ENCODE measurements at regions not wholly inside any gene's neighbourhood (a gene's known extent, or its start where the extent isn't known, plus 50 kb on each side); places are given as distances from the start of the nearest gene placed in this dataset.

- no peak overlapping the region for H3K4me3 Mint-ChIP-seq
- no peak for ATAC-seq (replicated peaks)
- H3K27ac Mint-ChIP-seq: no peak overlapping the region
- H3K9me3 Mint-ChIP-seq: no peaks in the 10 kb centered on the region
- no peak for DNase-seq
- no peaks in the 10 kb centered on the region for H3K4me1 Mint-ChIP-seq (ENCODE audit: low read depth in 2 of 2)
- no peaks in the 10 kb centered on the region for H3K36me3 Mint-ChIP-seq (ENCODE audit: insufficient read depth)
- H3K27me3 Mint-ChIP-seq: peaks cover 20 to 61% of the 10 kb centered on the region in 2 donors
Measured at GRCh38 chr10:113443141-113443925, 109.5 kb upstream of the HABP2 start.

GRCh38 chr10:113444766-113445365, 108.0 kb upstream of the HABP2 start:
- Mint-ChIP-seq H3K27me3 (peaks cover 25 to 71% of the 10 kb centered on the region in 2 donors), H3K27ac (no peak overlapping the region), H3K36me3 (ENCODE audit: insufficient read depth) (no peaks in the 10 kb centered on the region), H3K4me3 (no peak overlapping the region), H3K4me1 (ENCODE audit: low read depth in 2 of 2) (no peaks in the 10 kb centered on the region), H3K9me3 (no peaks in the 10 kb centered on the region)
- no peak for DNase-seq
- ATAC-seq (replicated peaks): no peak

GRCh38 chr10:113445736-113446135, 107.1 kb upstream of the HABP2 start:
- H3K27me3 Mint-ChIP-seq: peaks cover 34 to 79% of the 10 kb centered on the region in 2 donors
- no peaks in the 10 kb centered on the region for H3K36me3 Mint-ChIP-seq (ENCODE audit: insufficient read depth)
- no peaks in the 10 kb centered on the region for H3K4me1 Mint-ChIP-seq (ENCODE audit: low read depth in 2 of 2)
- no peak overlapping the region for H3K27ac Mint-ChIP-seq
- DNase-seq (no peak), ATAC-seq (replicated peaks) (no peak)
- H3K9me3 Mint-ChIP-seq: no peaks in the 10 kb centered on the region
- H3K4me3 Mint-ChIP-seq: no peak overlapping the region

GRCh38 chr10:113446739-113447138, 106.1 kb upstream of the HABP2 start:
- H3K27ac Mint-ChIP-seq: no peak overlapping the region
- H3K4me3 Mint-ChIP-seq: no peak overlapping the region
- DNase-seq (no peak), ATAC-seq (replicated peaks) (no peak)
- no peaks in the 10 kb centered on the region for H3K4me1 Mint-ChIP-seq (ENCODE audit: low read depth in 2 of 2)
- H3K27me3 Mint-ChIP-seq: peaks cover 30 to 83% of the 10 kb centered on the region in 2 donors
- no peaks in the 10 kb centered on the region for H3K36me3 Mint-ChIP-seq (ENCODE audit: insufficient read depth)
- no peaks in the 10 kb centered on the region for H3K9me3 Mint-ChIP-seq

GRCh38 chr10:113447278-113447677, 105.6 kb upstream of the HABP2 start:
- Mint-ChIP-seq H3K36me3 (ENCODE audit: insufficient read depth) (no peaks in the 10 kb centered on the region), H3K9me3 (no peaks in the 10 kb centered on the region), H3K27me3 (peaks cover 30 to 85% of the 10 kb centered on the region in 2 donors), H3K4me1 (ENCODE audit: low read depth in 2 of 2) (no peaks in the 10 kb centered on the region), H3K27ac (no peak overlapping the region), H3K4me3 (no peak overlapping the region)
- DNase-seq: no peak
- ATAC-seq (replicated peaks): no peak

GRCh38 chr10:113449006-113449695, 103.7 kb upstream of the HABP2 start:
- Mint-ChIP-seq H3K9me3 (no peaks in the 10 kb centered on the region), H3K27me3 (peaks cover 30 to 90% of the 10 kb centered on the region in 2 donors), H3K36me3 (ENCODE audit: insufficient read depth) (no peaks in the 10 kb centered on the region), H3K27ac (no peak overlapping the region), H3K4me1 (ENCODE audit: low read depth in 2 of 2) (no peaks in the 10 kb centered on the region), H3K4me3 (no peak overlapping the region)
- no peak for ATAC-seq (replicated peaks)
- no peak for DNase-seq

- peaks cover 30 to 87% of the 10 kb centered on the region in 2 donors for H3K27me3 Mint-ChIP-seq
- no peaks in the 10 kb centered on the region for H3K9me3 Mint-ChIP-seq
- no peaks in the 10 kb centered on the region for H3K36me3 Mint-ChIP-seq (ENCODE audit: insufficient read depth)
- H3K4me1 Mint-ChIP-seq (ENCODE audit: low read depth in 2 of 2): peaks cover 0 to 3% of the 10 kb centered on the region in 2 donors
- no peak overlapping the region for H3K27ac Mint-ChIP-seq
- ATAC-seq (replicated peaks) (no peak), DNase-seq (no peak)
- H3K4me3 Mint-ChIP-seq: no peak overlapping the region
Measured at GRCh38 chr10:113450046-113450804, 102.6 kb upstream of the HABP2 start.

- H3K9me3 Mint-ChIP-seq: no peaks in the 10 kb centered on the region
- no peak overlapping the region for H3K4me3 Mint-ChIP-seq
- H3K4me1 Mint-ChIP-seq (ENCODE audit: low read depth in 2 of 2): peaks cover 0 to 3% of the 10 kb centered on the region in 2 donors
- no peak overlapping the region for H3K27ac Mint-ChIP-seq
- ATAC-seq (replicated peaks): no peak
- DNase-seq: no peak
- peaks cover 30 to 83% of the 10 kb centered on the region in 2 donors for H3K27me3 Mint-ChIP-seq
- no peaks in the 10 kb centered on the region for H3K36me3 Mint-ChIP-seq (ENCODE audit: insufficient read depth)
Measured at GRCh38 chr10:113450906-113451305, 101.9 kb upstream of the HABP2 start.

GRCh38 chr10:113452146-113452845, 100.6 kb upstream of the HABP2 start:
- peaks cover 0 to 3% of the 10 kb centered on the region in 2 donors for H3K4me1 Mint-ChIP-seq (ENCODE audit: low read depth in 2 of 2)
- H3K36me3 Mint-ChIP-seq (ENCODE audit: insufficient read depth): no peaks in the 10 kb centered on the region
- ATAC-seq (replicated peaks) (no peak), DNase-seq (no peak)
- no peaks in the 10 kb centered on the region for H3K9me3 Mint-ChIP-seq
- no peak overlapping the region for H3K27ac Mint-ChIP-seq
- no peak overlapping the region for H3K4me3 Mint-ChIP-seq
- H3K27me3 Mint-ChIP-seq: peaks cover 19 to 84% of the 10 kb centered on the region in 2 donors

- Mint-ChIP-seq H3K36me3 (ENCODE audit: insufficient read depth) (no peaks in the 10 kb centered on the region), H3K4me1 (ENCODE audit: low read depth in 2 of 2) (peaks cover 0 to 3% of the 10 kb centered on the region in 2 donors), H3K27ac (no peak overlapping the region), H3K4me3 (no peak overlapping the region), H3K9me3 (no peaks in the 10 kb centered on the region), H3K27me3 (peaks cover 24 to 84% of the 10 kb centered on the region in 2 donors)
- ATAC-seq (replicated peaks): no peak
- no peak for DNase-seq
Measured at GRCh38 chr10:113453351-113453750, 99.5 kb upstream of the HABP2 start.

- DNase-seq (no peak), ATAC-seq (replicated peaks) (no peak)
- Mint-ChIP-seq H3K4me1 (ENCODE audit: low read depth in 2 of 2) (peaks cover 0 to 3% of the 10 kb centered on the region in 2 donors), H3K9me3 (no peaks in the 10 kb centered on the region), H3K27me3 (peaks cover 30 to 85% of the 10 kb centered on the region in 2 donors), H3K36me3 (ENCODE audit: insufficient read depth) (no peaks in the 10 kb centered on the region), H3K27ac (no peak overlapping the region), H3K4me3 (no peak overlapping the region)
Measured at GRCh38 chr10:113454341-113455061, 98.4 kb upstream of the HABP2 start.

GRCh38 chr10:113455947-113456346, 96.9 kb upstream of the HABP2 start:
- no peak for ATAC-seq (replicated peaks)
- peaks cover 0 to 3% of the 10 kb centered on the region in 2 donors for H3K4me1 Mint-ChIP-seq (ENCODE audit: low read depth in 2 of 2)
- H3K27me3 Mint-ChIP-seq: peaks cover 30 to 83% of the 10 kb centered on the region in 2 donors
- no peak for DNase-seq
- H3K27ac Mint-ChIP-seq: no peak overlapping the region
- H3K9me3 Mint-ChIP-seq: no peaks in the 10 kb centered on the region
- no peak overlapping the region for H3K4me3 Mint-ChIP-seq
- H3K36me3 Mint-ChIP-seq (ENCODE audit: insufficient read depth): no peaks in the 10 kb centered on the region
